ENCODE measurements at regions not wholly inside any gene's neighbourhood (a gene's known extent, or its start where the extent isn't known, plus 50 kb on each side); places are given as distances from the start of the nearest gene placed in this dataset.
"Not testable (repeated sequence)": the region's sequence is repeated elsewhere in the genome, so short reads cannot be mapped to it uniquely, and the experiment has no call there.

DNA sequence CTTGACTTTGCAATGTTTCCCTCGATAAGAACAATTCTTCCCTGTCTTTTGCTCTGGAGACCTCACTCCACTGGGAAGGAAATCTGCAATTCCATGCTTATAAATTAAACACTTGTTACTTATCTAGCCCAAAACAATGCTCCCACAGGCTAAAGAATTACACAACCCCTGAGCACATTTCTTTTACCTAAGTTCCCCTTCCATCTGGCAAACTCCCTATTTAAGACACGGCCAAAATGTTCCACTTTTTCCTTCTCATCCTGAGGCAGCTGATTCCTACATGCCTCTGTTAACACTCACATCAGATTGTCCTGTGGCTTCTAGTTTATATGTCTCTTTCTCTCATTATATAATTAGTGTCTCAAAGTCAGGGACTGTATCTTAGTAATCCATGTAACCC is 211.7 kb downstream of the COX18 start:
- TF ChIP-seq, protein P1, sequence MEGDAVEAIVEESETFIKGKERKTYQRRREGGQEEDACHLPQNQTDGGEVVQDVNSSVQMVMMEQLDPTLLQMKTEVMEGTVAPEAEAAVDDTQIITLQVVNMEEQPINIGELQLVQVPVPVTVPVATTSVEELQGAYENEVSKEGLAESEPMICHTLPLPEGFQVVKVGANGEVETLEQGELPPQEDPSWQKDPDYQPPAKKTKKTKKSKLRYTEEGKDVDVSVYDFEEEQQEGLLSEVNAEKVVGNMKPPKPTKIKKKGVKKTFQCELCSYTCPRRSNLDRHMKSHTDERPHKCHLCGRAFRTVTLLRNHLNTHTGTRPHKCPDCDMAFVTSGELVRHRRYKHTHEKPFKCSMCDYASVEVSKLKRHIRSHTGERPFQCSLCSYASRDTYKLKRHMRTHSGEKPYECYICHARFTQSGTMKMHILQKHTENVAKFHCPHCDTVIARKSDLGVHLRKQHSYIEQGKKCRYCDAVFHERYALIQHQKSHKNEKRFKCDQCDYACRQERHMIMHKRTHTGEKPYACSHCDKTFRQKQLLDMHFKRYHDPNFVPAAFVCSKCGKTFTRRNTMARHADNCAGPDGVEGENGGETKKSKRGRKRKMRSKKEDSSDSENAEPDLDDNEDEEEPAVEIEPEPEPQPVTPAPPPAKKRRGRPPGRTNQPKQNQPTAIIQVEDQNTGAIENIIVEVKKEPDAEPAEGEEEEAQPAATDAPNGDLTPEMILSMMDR (conservative IDR thresholded peaks at IDR 0.05) = no peak
- no peak for TF ChIP-seq ZFX (IDR thresholded peaks at IDR 0.05)
- H3K27ac ChIP-seq = no peak overlapping the region

DNA sequence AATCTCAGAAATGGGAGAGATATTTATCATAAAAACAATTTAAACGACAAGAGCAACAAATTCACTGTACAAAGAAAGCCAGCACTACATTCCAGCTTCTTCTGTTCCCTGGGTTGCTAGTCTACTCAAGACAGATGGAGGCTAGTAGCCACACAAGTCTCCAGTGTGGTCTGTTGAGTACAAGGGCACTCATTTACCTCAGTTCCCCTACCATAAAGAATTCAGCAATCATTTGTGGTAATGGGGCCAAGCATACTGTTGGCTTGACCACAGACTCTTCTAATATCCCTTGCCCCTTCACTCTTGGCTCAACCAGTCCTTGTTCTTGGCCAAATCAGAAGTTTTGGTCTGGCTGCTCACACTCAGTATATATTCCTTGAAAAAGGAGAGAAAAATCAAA is 212.3 kb downstream of the COX18 start:
- TF ChIP-seq, protein P1 (conservative IDR thresholded peaks at IDR 0.05) = no peak
- no peak for TF ChIP-seq ZFX (IDR thresholded peaks at IDR 0.05)
- no peak overlapping the region for H3K27ac ChIP-seq

DNA sequence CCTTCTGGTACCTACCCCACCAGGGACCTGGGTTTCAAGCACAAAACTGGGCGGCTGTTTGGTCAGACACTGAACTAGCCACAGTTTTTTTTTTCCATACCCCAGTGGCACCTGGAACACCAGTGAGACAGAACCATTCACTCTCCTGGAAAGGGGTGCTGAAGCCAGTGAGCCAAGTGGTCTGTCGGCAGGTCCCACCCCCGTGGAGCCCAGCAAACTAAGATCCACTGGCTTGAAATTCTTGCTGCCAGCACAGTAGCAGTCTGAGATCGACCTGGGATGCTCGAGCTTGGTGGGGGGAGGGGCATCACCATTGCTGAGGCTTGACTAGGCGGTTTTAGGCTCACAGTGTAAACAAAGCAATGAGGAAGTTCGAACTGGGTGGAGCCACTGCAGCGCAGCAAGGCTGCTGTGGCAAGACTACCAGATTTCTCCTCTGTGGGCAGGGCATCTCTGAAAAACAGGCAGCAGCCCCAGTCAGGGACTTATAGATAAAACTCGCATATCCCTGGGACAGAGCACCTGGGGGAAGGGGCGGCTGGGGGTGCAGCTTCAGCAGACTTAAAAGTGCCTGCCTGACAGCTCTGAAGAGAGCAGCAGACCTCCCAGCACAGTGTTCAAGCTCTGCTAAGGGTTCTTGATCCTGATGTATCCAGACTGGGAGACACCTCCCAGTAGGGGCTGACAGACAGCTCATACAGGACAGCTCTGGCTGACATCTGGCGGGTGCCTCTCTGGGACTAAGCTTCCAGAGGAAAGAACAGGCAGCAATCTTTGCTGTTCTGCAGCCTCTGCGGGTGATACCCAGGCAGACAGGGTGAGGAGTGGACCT is 223.0 kb downstream of the COX18 start:
- TF ChIP-seq, protein P1 (conservative IDR thresholded peaks at IDR 0.05) = no peak
- TF ChIP-seq ZFX (IDR thresholded peaks at IDR 0.05) = no peak
- no peak overlapping the region for H3K27ac ChIP-seq

DNA sequence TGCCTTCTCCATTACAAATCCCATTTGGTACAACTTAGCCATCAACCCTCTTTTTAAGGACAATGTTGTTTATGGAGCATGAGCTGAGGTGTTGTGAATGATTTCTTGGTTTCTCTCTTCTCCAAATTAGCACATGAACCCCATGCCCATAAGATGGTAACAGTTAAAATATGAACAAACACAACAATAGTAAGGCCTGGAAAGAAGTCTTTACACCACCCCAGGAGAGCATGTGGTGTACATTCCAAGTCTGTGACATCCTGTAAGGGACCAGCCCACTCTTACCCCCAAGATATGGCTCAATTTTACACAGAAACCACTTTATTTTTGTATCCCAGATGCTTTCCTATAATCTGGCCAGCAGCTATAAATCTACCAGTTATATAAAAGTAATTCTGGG is 226.1 kb downstream of the COX18 start:
- no peak for TF ChIP-seq ZFX (IDR thresholded peaks at IDR 0.05)
- TF ChIP-seq, protein P1 (conservative IDR thresholded peaks at IDR 0.05) = no peak

DNA sequence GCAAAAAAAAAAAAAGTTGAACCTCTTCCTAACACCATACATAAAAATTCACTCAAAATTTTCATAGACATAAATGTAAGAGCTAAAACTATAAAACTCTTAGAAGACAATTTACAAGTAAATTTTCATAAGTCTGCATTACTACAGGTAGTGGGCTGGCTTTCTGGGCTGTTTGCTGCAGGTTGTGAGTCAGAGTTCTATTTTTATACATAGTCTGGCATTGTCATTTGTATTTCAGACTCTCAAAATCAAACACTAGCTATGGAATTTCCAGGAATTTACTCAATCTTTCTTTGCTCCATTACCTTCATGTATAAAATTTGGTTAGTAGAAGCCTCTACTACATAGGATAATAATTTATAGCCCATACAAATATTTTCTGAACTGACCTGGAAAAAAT is 227.2 kb downstream of the COX18 start:
- no peak overlapping the region for H3K27ac ChIP-seq
- TF ChIP-seq, protein P1 (conservative IDR thresholded peaks at IDR 0.05) = no peak
- no peak for TF ChIP-seq ZFX (IDR thresholded peaks at IDR 0.05)

More for the DNA sequence above, 226.1 kb downstream of the COX18 start:
- H3K27ac ChIP-seq = no peak overlapping the region

DNA sequence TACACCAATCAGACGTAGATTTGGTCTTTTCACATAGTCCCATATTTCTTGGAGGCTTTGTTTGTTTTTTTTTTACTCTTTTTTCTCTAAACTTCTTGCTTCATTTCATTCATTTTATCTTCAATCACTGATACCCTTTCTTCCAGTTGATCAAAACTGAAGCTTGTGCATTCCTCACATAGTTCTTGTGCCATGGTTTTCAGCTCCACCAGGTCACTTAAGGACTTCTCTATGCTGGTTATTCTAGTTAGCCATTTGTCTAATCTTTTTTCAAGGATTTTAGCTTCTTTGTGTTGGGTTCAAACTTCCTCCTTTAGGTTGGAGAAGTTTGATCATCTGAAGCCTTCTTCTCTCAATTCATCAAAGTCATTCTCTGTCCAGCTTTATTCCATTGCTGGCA is 229.3 kb downstream of the COX18 start:
- H3K27ac ChIP-seq = not testable (repeated sequence)

DNA sequence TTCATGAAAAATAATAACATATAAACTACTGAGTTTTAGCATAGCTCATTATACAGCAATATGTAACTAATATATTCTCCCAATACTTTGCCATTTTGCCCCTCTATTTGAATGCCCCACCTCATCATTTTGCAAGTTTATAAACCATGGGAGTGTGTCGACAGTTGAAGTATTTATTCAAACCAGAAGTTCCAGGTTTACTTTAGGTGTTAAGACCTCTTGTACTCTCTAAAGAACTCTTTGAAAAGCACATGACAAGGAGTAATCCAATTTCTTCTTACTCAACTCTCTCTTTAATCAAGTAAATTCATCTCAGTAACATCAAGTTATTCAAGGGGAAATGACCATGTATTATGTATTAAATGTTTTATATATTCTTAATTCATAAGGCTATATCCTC is 240.7 kb downstream of the COX18 start:
- TF ChIP-seq ZFX (IDR thresholded peaks at IDR 0.05) = no peak
- TF ChIP-seq, protein P1 (conservative IDR thresholded peaks at IDR 0.05) = no peak
- H3K27ac ChIP-seq = no peak overlapping the region

DNA sequence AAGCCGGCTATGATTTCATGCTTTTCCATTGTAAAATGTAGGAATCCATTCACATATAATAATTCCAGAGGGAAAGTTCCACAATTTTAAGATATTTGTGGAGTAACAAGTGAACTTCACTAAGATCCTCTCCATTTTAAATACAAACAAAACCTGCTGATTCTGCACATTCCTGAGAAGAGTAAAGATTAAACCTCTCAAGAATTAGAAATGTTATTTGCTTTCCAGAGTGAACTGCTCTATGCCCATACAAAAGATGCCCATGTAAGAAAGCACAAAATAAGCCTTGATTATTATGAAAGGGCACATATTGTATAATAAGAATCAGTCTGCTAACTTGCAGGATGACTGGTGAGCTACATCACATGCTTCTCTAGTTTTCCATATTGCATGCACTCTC is 241.5 kb downstream of the COX18 start:
- H3K27ac ChIP-seq = no peak overlapping the region
- TF ChIP-seq ZFX (IDR thresholded peaks at IDR 0.05) = no peak
- TF ChIP-seq, protein P1 (conservative IDR thresholded peaks at IDR 0.05) = no peak
